ENCODE measurements at regions not wholly inside any gene's neighbourhood (a gene's known extent, or its start where the extent isn't known, plus 50 kb on each side); places are given as distances from the start of the nearest gene placed in this dataset.

DNA sequence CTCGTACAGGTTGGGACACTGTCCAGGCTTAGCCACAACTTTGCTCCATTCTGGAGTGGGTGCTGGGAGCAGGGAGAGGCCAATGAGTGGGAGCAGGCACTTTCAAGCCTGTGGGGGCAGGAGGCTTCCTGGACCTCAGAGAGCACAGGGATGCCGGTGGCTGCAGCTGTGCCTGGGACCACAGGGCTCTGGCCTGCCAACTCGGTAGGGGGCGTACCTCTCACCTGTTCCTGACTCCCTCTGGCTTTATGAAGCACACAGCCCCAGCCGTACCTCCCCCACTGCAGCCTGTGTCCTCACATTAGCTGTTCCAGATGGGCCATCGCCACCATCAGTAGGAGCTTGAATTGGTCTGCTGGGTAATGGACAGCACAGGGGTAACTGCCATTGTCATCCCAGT, 278.7 kb upstream of the KLHL1 start:
- FAIRE-seq (no peak), DNase-seq (ENCODE audit: insufficient read length, low spot score) (no peak)
- TF ChIP-seq POU2F2 (IDR thresholded peaks at IDR 0.05; ENCODE audit: low read depth, low read length), result no peak
- TF ChIP-seq POLR2A (IDR thresholded peaks at IDR 0.05; ENCODE audit: low read depth, low read length), result no peak
- no peak for TF ChIP-seq SPI1 (IDR thresholded peaks at IDR 0.05; ENCODE audit: low read depth, low read length)
- no peak for TF ChIP-seq TAF1 (IDR thresholded peaks at IDR 0.05; ENCODE audit: low read depth, low read length)
- no peak for TF ChIP-seq PAX5 (IDR thresholded peaks at IDR 0.05; ENCODE audit: insufficient read depth, low read length, severe bottlenecking)
- TF ChIP-seq POLR2AphosphoS5 (IDR thresholded peaks at IDR 0.05; ENCODE audit: low read depth, low read length), result no peak

GRCh38 chr13:70385852-70386251, 277.6 kb upstream of the KLHL1 start:
- FAIRE-seq (no peak), DNase-seq (ENCODE audit: insufficient read length, low spot score) (no peak)
- TF ChIP-seq TAF1 (IDR thresholded peaks at IDR 0.05; ENCODE audit: low read depth, low read length), result no peak
- no peak for TF ChIP-seq POU2F2 (IDR thresholded peaks at IDR 0.05; ENCODE audit: low read depth, low read length)
- TF ChIP-seq SPI1 (IDR thresholded peaks at IDR 0.05; ENCODE audit: low read depth, low read length), result no peak
- TF ChIP-seq POLR2A (IDR thresholded peaks at IDR 0.05; ENCODE audit: low read depth, low read length), result no peak
- TF ChIP-seq PAX5 (IDR thresholded peaks at IDR 0.05; ENCODE audit: insufficient read depth, low read length, severe bottlenecking), result no peak
- no peak for TF ChIP-seq POLR2AphosphoS5 (IDR thresholded peaks at IDR 0.05; ENCODE audit: low read depth, low read length)

DNA sequence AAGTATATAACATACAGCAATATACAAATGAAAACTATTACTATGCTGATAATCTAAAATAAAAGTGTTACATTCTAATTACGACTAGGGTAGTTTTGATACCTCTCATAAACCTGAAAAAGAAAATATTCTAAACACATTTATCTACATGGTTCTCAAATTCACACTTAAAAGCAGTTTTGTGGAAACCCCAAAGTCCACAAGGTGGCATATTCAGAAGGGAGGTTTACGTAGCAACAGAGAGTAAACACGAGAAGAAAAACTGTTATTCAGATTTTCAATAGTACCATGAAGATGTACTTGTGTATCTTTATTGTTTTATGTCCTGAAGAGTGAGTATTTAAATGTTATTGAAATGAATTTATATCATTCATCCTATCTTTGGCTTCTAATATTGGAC, 275.9 kb upstream of the KLHL1 start:
- TF ChIP-seq SPI1 (IDR thresholded peaks at IDR 0.05; ENCODE audit: low read depth, low read length) (no peak), PAX5 (IDR thresholded peaks at IDR 0.05; ENCODE audit: insufficient read depth, low read length, severe bottlenecking) (no peak), TAF1 (IDR thresholded peaks at IDR 0.05; ENCODE audit: low read depth, low read length) (no peak), POLR2A (IDR thresholded peaks at IDR 0.05; ENCODE audit: low read depth, low read length) (no peak), POU2F2 (IDR thresholded peaks at IDR 0.05; ENCODE audit: low read depth, low read length) (no peak), POLR2AphosphoS5 (IDR thresholded peaks at IDR 0.05; ENCODE audit: low read depth, low read length) (no peak)
- DNase-seq (ENCODE audit: insufficient read length, low spot score) (no peak), FAIRE-seq (no peak)

GRCh38 chr13:70380809-70381208, 272.6 kb upstream of the KLHL1 start:
- FAIRE-seq, result no peak
- no peak for DNase-seq (ENCODE audit: insufficient read length, low spot score)
- TF ChIP-seq TAF1 (IDR thresholded peaks at IDR 0.05; ENCODE audit: low read depth, low read length) (no peak), POLR2AphosphoS5 (IDR thresholded peaks at IDR 0.05; ENCODE audit: low read depth, low read length) (no peak), SPI1 (IDR thresholded peaks at IDR 0.05; ENCODE audit: low read depth, low read length) (no peak), POLR2A (IDR thresholded peaks at IDR 0.05; ENCODE audit: low read depth, low read length) (no peak), POU2F2 (IDR thresholded peaks at IDR 0.05; ENCODE audit: low read depth, low read length) (no peak), PAX5 (IDR thresholded peaks at IDR 0.05; ENCODE audit: insufficient read depth, low read length, severe bottlenecking) (no peak)

- TF ChIP-seq TAF1 (IDR thresholded peaks at IDR 0.05; ENCODE audit: low read depth, low read length) (no peak), POLR2A (IDR thresholded peaks at IDR 0.05; ENCODE audit: low read depth, low read length) (no peak), PAX5 (IDR thresholded peaks at IDR 0.05; ENCODE audit: insufficient read depth, low read length, severe bottlenecking) (no peak), POLR2AphosphoS5 (IDR thresholded peaks at IDR 0.05; ENCODE audit: low read depth, low read length) (no peak), SPI1 (IDR thresholded peaks at IDR 0.05; ENCODE audit: low read depth, low read length) (no peak), POU2F2 (IDR thresholded peaks at IDR 0.05; ENCODE audit: low read depth, low read length) (no peak)
- no peak for FAIRE-seq
- no peak for DNase-seq (ENCODE audit: insufficient read length, low spot score)
These were observed 267.5 kb upstream of the KLHL1 start for GRCh38 chr13:70375718-70376117.

GRCh38 chr13:70370924-70371323, 262.7 kb upstream of the KLHL1 start:
- FAIRE-seq (no peak), DNase-seq (ENCODE audit: insufficient read length, low spot score) (no peak)
- TF ChIP-seq PAX5 (IDR thresholded peaks at IDR 0.05; ENCODE audit: insufficient read depth, low read length, severe bottlenecking) (no peak), SPI1 (IDR thresholded peaks at IDR 0.05; ENCODE audit: low read depth, low read length) (no peak), POLR2AphosphoS5 (IDR thresholded peaks at IDR 0.05; ENCODE audit: low read depth, low read length) (no peak), POLR2A (IDR thresholded peaks at IDR 0.05; ENCODE audit: low read depth, low read length) (no peak), POU2F2 (IDR thresholded peaks at IDR 0.05; ENCODE audit: low read depth, low read length) (no peak), TAF1 (IDR thresholded peaks at IDR 0.05; ENCODE audit: low read depth, low read length) (no peak)

- FAIRE-seq (no peak), DNase-seq (ENCODE audit: insufficient read length, low spot score) (no peak)
- no peak for TF ChIP-seq POLR2A (IDR thresholded peaks at IDR 0.05; ENCODE audit: low read depth, low read length)
- TF ChIP-seq POU2F2 (IDR thresholded peaks at IDR 0.05; ENCODE audit: low read depth, low read length), result no peak
- TF ChIP-seq POLR2AphosphoS5 (IDR thresholded peaks at IDR 0.05; ENCODE audit: low read depth, low read length), result no peak
These were observed 258.5 kb upstream of the KLHL1 start for GRCh38 chr13:70366720-70367119.

- DNase-seq (ENCODE audit: insufficient read length, low spot score) (no peak), FAIRE-seq (no peak)
- TF ChIP-seq POU2F2 (IDR thresholded peaks at IDR 0.05; ENCODE audit: low read depth, low read length), result no peak
- TF ChIP-seq TAF1 (IDR thresholded peaks at IDR 0.05; ENCODE audit: low read depth, low read length), result no peak
- TF ChIP-seq PAX5 (IDR thresholded peaks at IDR 0.05; ENCODE audit: insufficient read depth, low read length, severe bottlenecking), result no peak
- TF ChIP-seq POLR2A (IDR thresholded peaks at IDR 0.05; ENCODE audit: low read depth, low read length), result no peak
- TF ChIP-seq POLR2AphosphoS5 (IDR thresholded peaks at IDR 0.05; ENCODE audit: low read depth, low read length), result no peak
- TF ChIP-seq SPI1 (IDR thresholded peaks at IDR 0.05; ENCODE audit: low read depth, low read length), result no peak
These were observed 255.7 kb upstream of the KLHL1 start for GRCh38 chr13:70363991-70364390.

DNA sequence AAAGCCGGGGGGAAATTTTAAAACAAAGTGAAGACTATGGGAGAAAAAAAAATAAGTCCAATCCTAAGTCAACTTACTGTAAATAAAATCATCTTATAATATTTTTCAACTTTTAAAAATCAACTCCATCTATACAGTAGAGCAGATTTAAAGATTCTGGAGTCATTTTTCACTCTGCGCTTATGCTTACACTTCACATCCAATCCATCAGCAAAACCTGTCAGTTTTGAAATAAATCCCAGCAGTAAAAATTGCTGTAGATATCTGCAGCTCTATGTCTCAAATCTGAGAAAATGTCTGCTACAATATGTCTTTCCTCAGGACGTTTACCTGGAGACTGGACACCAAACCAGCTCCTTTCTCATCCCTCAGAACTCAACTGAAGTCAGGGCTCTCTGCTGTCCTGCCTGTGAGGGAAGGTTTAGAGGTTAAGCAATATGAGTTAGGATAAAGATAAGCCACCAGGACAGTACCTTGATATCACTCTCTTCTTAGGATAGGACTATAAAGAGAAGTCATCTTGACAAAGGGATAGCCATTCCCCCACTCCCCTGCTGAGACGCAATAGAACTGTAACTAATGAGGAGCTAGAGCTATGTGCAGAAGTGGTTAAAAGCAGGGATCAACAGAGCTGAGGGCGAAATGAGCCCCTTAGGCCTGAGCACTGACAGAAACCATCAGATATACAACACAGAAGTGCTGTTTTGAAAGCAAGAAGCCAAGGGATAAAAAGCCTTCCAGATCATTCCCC, 254.7 kb upstream of the KLHL1 start:
- FAIRE-seq, result no peak
- no peak for TF ChIP-seq POU2F2 (IDR thresholded peaks at IDR 0.05; ENCODE audit: low read depth, low read length)
- TF ChIP-seq SPI1 (IDR thresholded peaks at IDR 0.05; ENCODE audit: low read depth, low read length), result no peak
- TF ChIP-seq TAF1 (IDR thresholded peaks at IDR 0.05; ENCODE audit: low read depth, low read length), result no peak
- no peak for TF ChIP-seq PAX5 (IDR thresholded peaks at IDR 0.05; ENCODE audit: insufficient read depth, low read length, severe bottlenecking)
- no peak for TF ChIP-seq POLR2AphosphoS5 (IDR thresholded peaks at IDR 0.05; ENCODE audit: low read depth, low read length)
- TF ChIP-seq POLR2A (IDR thresholded peaks at IDR 0.05; ENCODE audit: low read depth, low read length), result no peak
- no peak for DNase-seq (ENCODE audit: insufficient read length, low spot score)

GRCh38 chr13:70357031-70357430, 248.8 kb upstream of the KLHL1 start:
- FAIRE-seq (no peak), DNase-seq (ENCODE audit: insufficient read length, low spot score) (no peak)
- TF ChIP-seq POU2F2 (IDR thresholded peaks at IDR 0.05; ENCODE audit: low read depth, low read length) (no peak), POLR2AphosphoS5 (IDR thresholded peaks at IDR 0.05; ENCODE audit: low read depth, low read length) (no peak), SPI1 (IDR thresholded peaks at IDR 0.05; ENCODE audit: low read depth, low read length) (no peak), TAF1 (IDR thresholded peaks at IDR 0.05; ENCODE audit: low read depth, low read length) (no peak), PAX5 (IDR thresholded peaks at IDR 0.05; ENCODE audit: insufficient read depth, low read length, severe bottlenecking) (no peak), POLR2A (IDR thresholded peaks at IDR 0.05; ENCODE audit: low read depth, low read length) (no peak)

All from GM12891 (cell line).